GM21825 (cell line): ENCODE measurements at regions not wholly inside any gene's neighbourhood (a gene's known extent, or its start where the extent isn't known, plus 50 kb on each side); places are given as distances from the start of the nearest gene placed in this dataset.

Experiments used
- ATAC-seq: cut with Tn5 transposase; IDR thresholded peaks from one replicate; pipeline ENCODE4 v1.9.1; 2021; ENCODE audit warnings: mild to moderate bottlenecking, moderate library complexity; ENCODE audit not compliant: unreplicated experiment

- no peak for ATAC-seq
Measured at GRCh38 chr13:99893567-99893966, 78.0 kb downstream of the ZIC5 start.

- no peak for ATAC-seq
Measured at GRCh38 chr13:99892866-99893504, 78.6 kb downstream of the ZIC5 start.

- no peak for ATAC-seq
Measured at GRCh38 chr13:99892196-99892613, 79.4 kb downstream of the ZIC5 start.

- no peak for ATAC-seq
Measured at GRCh38 chr13:99886706-99887105, 84.9 kb downstream of the ZIC5 start.

- no peak for ATAC-seq
Measured at GRCh38 chr13:99884913-99885312, 86.7 kb downstream of the ZIC5 start.

GRCh38 chr13:99883805-99884204 lies 87.8 kb downstream of the ZIC5 start:
- no peak for ATAC-seq

- no peak for ATAC-seq
Measured at GRCh38 chr13:99878921-99879610, 92.5 kb downstream of the ZIC5 start.

GRCh38 chr13:99876651-99877050 lies 94.9 kb downstream of the ZIC5 start:
- ATAC-seq, result no peak

GRCh38 chr13:99875391-99875790 lies 96.2 kb downstream of the ZIC5 start:
- no peak for ATAC-seq

- no peak for ATAC-seq
Measured at GRCh38 chr13:99873832-99874430, 97.6 kb downstream of the ZIC5 start.

- no peak for ATAC-seq
Measured at GRCh38 chr13:99873141-99873540, 98.4 kb downstream of the ZIC5 start.

- ATAC-seq, result no peak
Measured at GRCh38 chr13:99871249-99871898, 100.2 kb downstream of the ZIC5 start.

GRCh38 chr13:99870541-99870940 lies 101.0 kb downstream of the ZIC5 start:
- no peak for ATAC-seq

- no peak for ATAC-seq
Measured at GRCh38 chr13:99869830-99870229, 101.7 kb downstream of the ZIC5 start.

GRCh38 chr13:99868767-99869166 lies 102.8 kb downstream of the ZIC5 start:
- no peak for ATAC-seq

GRCh38 chr13:99867535-99868257 lies 103.9 kb downstream of the ZIC5 start:
- ATAC-seq, result no peak

GRCh38 chr13:99866781-99867180 lies 104.8 kb downstream of the ZIC5 start:
- no peak for ATAC-seq

- ATAC-seq, result no peak
Measured at GRCh38 chr13:99865420-99865930, 106.1 kb downstream of the ZIC5 start.

GRCh38 chr13:99864627-99864990 lies 107.0 kb downstream of the ZIC5 start:
- no peak for ATAC-seq

GRCh38 chr13:99863789-99864626 lies 107.6 kb downstream of the ZIC5 start:
- no peak for ATAC-seq
